PC-3 (cell line): ENCODE measurements at regions not wholly inside any gene's neighbourhood (a gene's known extent, or its start where the extent isn't known, plus 50 kb on each side); places are given as distances from the start of the nearest gene placed in this dataset.
A peak's percentile ranks its signal among the peaks of the same experiment; 100 is the strongest.

ENCODE experiments used
- ATAC-seq: fragments of 200-7000 bp; cut with Tn5 transposase; 2 replicates; pipeline ENCODE4 v1.9.1; 2020; ENCODE audit warnings: mild to moderate bottlenecking, moderate library complexity
- BruUV-seq: library from RNA; stranded (reverse); fragments of 400-500 nt; replicated peaks from 2 replicates; lab custom pipeline; 2021; lab: Mats Ljungman, UMichigan
- CTCF ChIA-PET: fragments of 300-600 bp; sonication (Branson Sonifier 250); formaldehyde crosslinking; loops from one replicate; lab custom pipeline; 2022; ENCODE audit warnings: antibody characterized with exemption; lab: Charles Lee
- POLR2A ChIA-PET: fragments of 300-600 bp; sonication (Branson Sonifier 250); formaldehyde crosslinking; loops from one replicate; lab custom pipeline; 2022; ENCODE audit warnings: antibody characterized with exemption; ENCODE audit not compliant: unreplicated experiment; lab: Charles Lee
- DNase-seq: peaks from one replicate; pipeline ENCODE4 v3.0.0-alpha.2; 2015
- H2AFZ ChIP-seq: fragments of 300-600 bp; sonication (generic); 2 replicates; pipeline ENCODE4 v1.6.0; 2016; ENCODE audit warnings: antibody characterized with exemption, low read length
- H3F3A ChIP-seq: fragments of 300-600 bp; sonication (generic); one replicate; pipeline ENCODE4 v1.6.0; 2017; ENCODE audit warnings: antibody characterized with exemption, low read length, control low read depth, mild to moderate bottlenecking; ENCODE audit not compliant: unreplicated experiment
- H3K27ac ChIP-seq: fragments of 300-600 bp; sonication (generic); 2 replicates; pipeline ENCODE4 v1.5.1; 2016; ENCODE audit warnings: mild to moderate bottlenecking, low read length
- H3K27me3 ChIP-seq: fragments of 300-600 bp; sonication (generic); 2 replicates; pipeline ENCODE4 v1.6.1; 2016; ENCODE audit warnings: low read length, mixed read lengths
- H3K36me3 ChIP-seq: fragments of 300-600 bp; sonication (generic); 2 replicates; pipeline ENCODE4 v1.6.1; 2016; ENCODE audit warnings: low read depth, mixed run types, low read length, mixed read lengths
- H3K4me1 ChIP-seq: fragments of 300-600 bp; sonication (generic); 2 replicates; pipeline ENCODE4 v1.5.1; 2016; ENCODE audit warnings: low read length; ENCODE audit not compliant: insufficient read depth
- H3K4me2 ChIP-seq: fragments of 300-600 bp; sonication (generic); 2 replicates; pipeline ENCODE4 v1.6.0; 2016; ENCODE audit warnings: low read length
- H3K4me3 ChIP-seq: fragments of 300-600 bp; sonication (generic); 2 replicates; pipeline ENCODE4 v1.5.1; 2016; ENCODE audit warnings: mild to moderate bottlenecking, low read length, mixed read lengths
- H3K79me2 ChIP-seq: fragments of 300-600 bp; sonication (generic); 2 replicates; pipeline ENCODE4 v1.6.1; 2017; ENCODE audit warnings: low read length, mixed read lengths
- H3K9ac ChIP-seq: fragments of 300-600 bp; sonication (generic); 2 replicates; pipeline ENCODE4 v1.6.0; 2016; ENCODE audit warnings: mild to moderate bottlenecking, low read length
- H3K9me2 ChIP-seq: fragments of 300-600 bp; sonication (generic); replicated peaks from 2 replicates; pipeline ENCODE4 v1.6.1; 2016; ENCODE audit warnings: mixed run types, low read length, mixed read lengths
- H3K9me3 ChIP-seq: fragments of 300-600 bp; sonication (generic); 2 replicates; pipeline ENCODE4 v1.6.1; 2016; ENCODE audit warnings: low read length, mixed read lengths
- H4K20me1 ChIP-seq: fragments of 300-600 bp; sonication (generic); 2 replicates; pipeline ENCODE4 v1.6.1; 2016; ENCODE audit warnings: low read length, mixed read lengths
- EZH2 ChIP-seq: fragments of 300-600 bp; sonication (generic); IDR thresholded peaks from one replicate; pipeline ENCODE4 v1.6.1; 2017; ENCODE audit warnings: antibody characterized with exemption, mild to moderate bottlenecking, low read length; ENCODE audit not compliant: unreplicated experiment
- EZH2phosphoT487 ChIP-seq: fragments of 300-600 bp; sonication (generic); IDR thresholded peaks from 2 replicates; pipeline ENCODE4 v1.6.1; 2018; ENCODE audit warnings: mild to moderate bottlenecking, antibody characterized with exemption, low read length, borderline replicate concordance
- intact Hi-C: fragments of 100-400 bp; cut with micrococcal nuclease; formaldehyde crosslinking; loops from 2 replicates; pipeline ENCODE4 v1.9.0; 2023
- TF ChIP-seq, protein P1 (sequence below): fragments of 300-600 bp; sonication (generic); conservative IDR thresholded peaks from 2 replicates; pipeline ENCODE4 v1.5.1; 2017; ENCODE audit warnings: antibody characterized with exemption, low read depth, mild to moderate bottlenecking, low read length

DNA sequence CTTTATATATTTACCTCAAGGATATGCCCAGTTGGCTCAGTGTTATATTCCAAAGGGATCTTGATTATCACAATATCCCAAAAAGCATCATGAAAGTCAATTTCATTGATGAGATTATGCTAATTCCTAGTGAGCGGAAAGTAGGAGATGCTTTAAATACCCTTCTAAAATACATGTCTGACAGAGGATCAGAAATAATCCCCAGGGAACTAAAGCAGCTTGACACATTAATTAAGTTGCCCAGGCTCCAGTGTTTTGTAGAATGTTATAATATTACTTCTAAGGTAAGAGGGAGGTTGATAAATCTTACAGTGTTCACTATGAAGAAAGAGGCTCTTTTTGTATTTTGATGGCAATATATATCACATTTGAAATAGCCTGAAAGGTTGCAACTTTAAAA lies 767.5 kb upstream of the ROBO1 start:
- H3K4me2 ChIP-seq: no peak overlapping the region
- POLR2A ChIA-PET: no interaction called here
- H3K27me3 ChIP-seq: no peaks in the 10 kb centered on the region
- H3K9me2 ChIP-seq: no peaks in the 10 kb centered on the region
- no peaks in the 10 kb centered on the region for H3K36me3 ChIP-seq
- H3K9ac ChIP-seq: no peak overlapping the region
- H2AFZ ChIP-seq: no peak overlapping the region
- intact Hi-C loops: no loop called here
- H3K4me3 ChIP-seq: no peak overlapping the region
- H4K20me1 ChIP-seq: no peaks in the 10 kb centered on the region
- H3K4me1 ChIP-seq: no peaks in the 10 kb centered on the region
- TF ChIP-seq, protein P1, sequence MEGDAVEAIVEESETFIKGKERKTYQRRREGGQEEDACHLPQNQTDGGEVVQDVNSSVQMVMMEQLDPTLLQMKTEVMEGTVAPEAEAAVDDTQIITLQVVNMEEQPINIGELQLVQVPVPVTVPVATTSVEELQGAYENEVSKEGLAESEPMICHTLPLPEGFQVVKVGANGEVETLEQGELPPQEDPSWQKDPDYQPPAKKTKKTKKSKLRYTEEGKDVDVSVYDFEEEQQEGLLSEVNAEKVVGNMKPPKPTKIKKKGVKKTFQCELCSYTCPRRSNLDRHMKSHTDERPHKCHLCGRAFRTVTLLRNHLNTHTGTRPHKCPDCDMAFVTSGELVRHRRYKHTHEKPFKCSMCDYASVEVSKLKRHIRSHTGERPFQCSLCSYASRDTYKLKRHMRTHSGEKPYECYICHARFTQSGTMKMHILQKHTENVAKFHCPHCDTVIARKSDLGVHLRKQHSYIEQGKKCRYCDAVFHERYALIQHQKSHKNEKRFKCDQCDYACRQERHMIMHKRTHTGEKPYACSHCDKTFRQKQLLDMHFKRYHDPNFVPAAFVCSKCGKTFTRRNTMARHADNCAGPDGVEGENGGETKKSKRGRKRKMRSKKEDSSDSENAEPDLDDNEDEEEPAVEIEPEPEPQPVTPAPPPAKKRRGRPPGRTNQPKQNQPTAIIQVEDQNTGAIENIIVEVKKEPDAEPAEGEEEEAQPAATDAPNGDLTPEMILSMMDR: no peak
- TF ChIP-seq EZH2: no peak
- TF ChIP-seq EZH2phosphoT487: no peak
- no peaks in the 10 kb centered on the region for H3K79me2 ChIP-seq
- no peak for DNase-seq
- no peak overlapping the region for H3K27ac ChIP-seq
- no peak for ATAC-seq
- H3F3A ChIP-seq: no peaks in the 10 kb centered on the region
- H3K9me3 ChIP-seq: no peaks in the 10 kb centered on the region
- no TSS peak for BruUV-seq
- CTCF ChIA-PET: no interaction called here

DNA sequence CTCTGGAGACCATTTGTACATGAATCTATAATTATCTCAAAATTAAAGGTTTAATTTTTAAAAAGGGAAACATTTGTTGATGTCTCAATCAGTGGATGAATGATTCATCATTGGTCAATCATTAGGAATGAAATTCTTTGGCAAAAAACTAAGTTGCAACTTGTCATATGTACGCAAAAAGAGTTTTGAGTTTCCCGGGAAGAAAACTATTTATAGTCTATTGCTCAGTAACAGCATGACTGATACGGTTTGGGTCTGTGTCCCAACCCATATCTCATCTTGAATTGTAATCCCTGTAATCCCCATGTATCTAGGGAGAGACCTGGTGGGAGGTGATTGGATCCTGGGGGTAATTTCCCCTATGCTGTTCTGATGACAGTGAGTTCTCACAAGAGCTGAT lies 765.8 kb upstream of the ROBO1 start:
- no peaks in the 10 kb centered on the region for H3F3A ChIP-seq
- POLR2A ChIA-PET: no interaction called here
- H3K9me3 ChIP-seq: no peaks in the 10 kb centered on the region
- no peaks in the 10 kb centered on the region for H3K36me3 ChIP-seq
- no TSS peak for BruUV-seq
- CTCF ChIA-PET: no interaction called here
- intact Hi-C loops: no loop called here
- ATAC-seq (peak; percentile 22; the same call in 1 of the 2 replicates), DNase-seq (peak; percentile 46)
- H3K4me3 ChIP-seq: no peak overlapping the region
- H3K27ac ChIP-seq: no peak overlapping the region
- H3K9ac ChIP-seq: no peak overlapping the region
- no peaks in the 10 kb centered on the region for H3K4me1 ChIP-seq
- H3K4me2 ChIP-seq: no peak overlapping the region
- H3K79me2 ChIP-seq: no peaks in the 10 kb centered on the region
- H3K27me3 ChIP-seq: no peaks in the 10 kb centered on the region
- no peaks in the 10 kb centered on the region for H3K9me2 ChIP-seq
- H4K20me1 ChIP-seq: no peaks in the 10 kb centered on the region
- no peak overlapping the region for H2AFZ ChIP-seq
- TF ChIP-seq, protein P1: no peak
- TF ChIP-seq EZH2 (no peak), EZH2phosphoT487 (no peak)

DNA sequence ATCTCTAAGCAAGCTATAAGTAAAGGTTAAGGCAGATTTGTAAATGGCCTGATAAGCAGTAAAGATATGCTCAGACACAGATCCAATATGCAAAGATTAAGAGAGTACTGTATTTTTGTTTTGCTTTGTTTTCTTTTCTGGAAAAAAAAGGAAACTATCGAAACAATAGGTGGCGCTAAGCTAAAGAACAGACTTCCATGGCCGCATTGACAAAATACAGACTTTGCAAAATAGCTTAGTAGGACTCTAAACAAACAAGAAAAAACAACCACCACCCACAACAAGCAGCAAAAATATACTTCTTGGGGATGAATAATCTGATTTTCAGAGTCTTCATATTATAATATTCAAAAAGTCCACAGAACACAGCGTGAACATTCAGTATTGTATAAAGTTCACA lies 758.4 kb upstream of the ROBO1 start:
- Histone ChIP-seq H3K79me2 (no peaks in the 10 kb centered on the region), H3K36me3 (no peaks in the 10 kb centered on the region), H3K4me2 (no peak overlapping the region), H3K4me1 (peaks cover 6% of the 10 kb centered on the region; the same call in 1 of the 2 replicates), H3K27me3 (no peaks in the 10 kb centered on the region), H3K27ac (no peak overlapping the region), H3K9ac (no peak overlapping the region), H3K4me3 (no peak overlapping the region), H4K20me1 (no peaks in the 10 kb centered on the region), H3K9me3 (no peaks in the 10 kb centered on the region), H3F3A (no peaks in the 10 kb centered on the region), H3K9me2 (no peaks in the 10 kb centered on the region), H2AFZ (peak overlapping the region; percentile 46; the same call in 1 of the 2 replicates)
- intact Hi-C loops: loop anchor here (5.0 to 10.0 kb wide), 3 partner anchors 151 to 521 kb away; no protein-coding TSS in a partner anchor
- ChIA-PET CTCF (interaction anchor here (0.6 to 1.7 kb wide), 3 partner anchors 52 to 465 kb away, joined by 3 to 8 read pairs (median 4); no protein-coding TSS in a partner anchor), POLR2A (no interaction called here)
- no TSS peak for BruUV-seq
- ATAC-seq (no peak; the same call in 1 of the 2 replicates), DNase-seq (peak; percentile 39)
- TF ChIP-seq, protein P1: peak; percentile 86
- TF ChIP-seq EZH2: no peak
